GM12878 (cell line): ENCODE measurements at regions not wholly inside any gene's neighbourhood (a gene's known extent, or its start where the extent isn't known, plus 50 kb on each side); places are given as distances from the start of the nearest gene placed in this dataset.

Experiments used
- ATAC-seq: fragments of 200-7000 bp; cut with Tn5 transposase; 3 replicates; pipeline ENCODE4 v1.9.1; 2020; ENCODE audit warnings: mild to moderate bottlenecking, moderate library complexity
- BruUV-seq: library from RNA; stranded (reverse); fragments of 400-500 nt; replicated peaks from 2 replicates; lab custom pipeline; 2021; lab: Mats Ljungman, UMichigan
- CTCF ChIA-PET: fragments of 300-600 bp; sonication (Branson Sonifier 250); formaldehyde crosslinking; extraction: SDS; loops from one replicate; lab custom pipeline; 2021; ENCODE audit warnings: inconsistent platforms; lab: Yijun Ruan, JAX
- POLR2A ChIA-PET: fragments of 350-600 bp; formaldehyde crosslinking; extraction: SDS; loops from one replicate; lab custom pipeline; 2021; ENCODE audit warnings: inconsistent platforms; lab: Charles Lee
- RAD21 ChIA-PET: fragments of 300-600 bp; sonication (Branson Sonifier 250); formaldehyde crosslinking; loops from one replicate; lab custom pipeline; 2023; ENCODE audit warnings: antibody characterized with exemption; ENCODE audit not compliant: unreplicated experiment; lab: Charles Lee
- SMC1A ChIA-PET: fragments of 300-600 bp; sonication (Branson Sonifier 250); formaldehyde crosslinking; loops from one replicate; lab custom pipeline; 2023; ENCODE audit not compliant: unreplicated experiment, uncharacterized antibody; lab: Charles Lee
- DNase-seq: peaks from one replicate; pipeline ENCODE4 v3.0.0-alpha.2; 2011; ENCODE audit warnings: low read depth, low spot score
- FAIRE-seq: peaks from 3 replicates; lab custom pipeline; 2011; peaks lifted over from hg19 to GRCh38; lab: Jason Lieb, UNC
- H2AFZ ChIP-seq: 2 replicates; pipeline ENCODE4 v1.6.0; 2011; ENCODE audit warnings: low read depth, low read length, control low read depth; ENCODE audit not compliant: control insufficient read depth
- H3K27ac ChIP-seq: 2 replicates; pipeline ENCODE4 v1.5.1; 2011; ENCODE audit warnings: control low read depth; ENCODE audit not compliant: control insufficient read depth, insufficient read depth
- H3K27me3 ChIP-seq, 2 experiments: replicated peaks in 1 of 2; 2 replicates each; pipeline versions ENCODE4 v1.6.0 to v1.6.1; 2011; ENCODE audit warnings: low read length in 1 of 2; ENCODE audit not compliant: control insufficient read depth in 2 of 2, insufficient read depth in 2 of 2
- H3K36me3 ChIP-seq, 2 experiments: 2 replicates each; pipeline ENCODE4 v1.5.1; 2011; ENCODE audit warnings: low read length in 1 of 2; ENCODE audit not compliant: control insufficient read depth in 2 of 2, insufficient read depth in 2 of 2
- H3K4me1 ChIP-seq: 2 replicates; pipeline ENCODE4 v1.6.1; 2011; ENCODE audit warnings: mild to moderate bottlenecking, low read length, moderate library complexity, mixed read lengths; ENCODE audit not compliant: control insufficient read depth, insufficient read depth
- H3K4me2 ChIP-seq: 2 replicates; pipeline ENCODE4 v1.6.0; 2011; ENCODE audit warnings: control low read depth; ENCODE audit not compliant: control insufficient read depth, insufficient read depth
- H3K4me3 ChIP-seq: fragments of 200-600 bp; sonication (generic); 2 replicates; pipeline ENCODE4 v1.5.1; 2016
- H3K79me2 ChIP-seq: 2 replicates; pipeline ENCODE4 v1.6.0; 2011; ENCODE audit warnings: low read length; ENCODE audit not compliant: control insufficient read depth, insufficient read depth
- H3K9ac ChIP-seq: 2 replicates; pipeline ENCODE4 v1.8.0; 2011; ENCODE audit warnings: low read length, control low read depth, mixed read lengths; ENCODE audit not compliant: control insufficient read depth, insufficient read depth
- H3K9me3 ChIP-seq: replicated peaks from 3 replicates; pipeline ENCODE4 v1.5.1; 2011; ENCODE audit warnings: mild to moderate bottlenecking, low read length; ENCODE audit not compliant: control insufficient read depth, insufficient read depth
- H4K20me1 ChIP-seq: 2 replicates; pipeline ENCODE4 v1.6.0; 2011; ENCODE audit not compliant: control insufficient read depth, insufficient read depth
- ASH2L ChIP-seq: fragments of 300-600, 200-600 bp; sonication (generic); IDR thresholded peaks from 2 replicates; pipeline ENCODE4 v1.6.1; 2017; ENCODE audit warnings: low read depth, mild to moderate bottlenecking, borderline replicate concordance
- E4F1 ChIP-seq: fragments of 450-650 bp; IDR thresholded peaks from 2 replicates; pipeline ENCODE4 v1.6.1; 2018; ENCODE audit warnings: borderline replicate concordance, mild to moderate bottlenecking; ENCODE audit not compliant: partially characterized antibody
- HCFC1 ChIP-seq: fragments of 150-350 bp; IDR thresholded peaks from 2 replicates; pipeline ENCODE4 v1.6.1; 2014; ENCODE audit warnings: low read length
- HDGF ChIP-seq: fragments of 450-650 bp; IDR thresholded peaks from 2 replicates; pipeline ENCODE4 v1.6.1; 2016; ENCODE audit warnings: antibody characterized with exemption
- PAX5 ChIP-seq: IDR thresholded peaks from 2 replicates; pipeline ENCODE4 v1.6.1; 2011; ENCODE audit warnings: low read depth, low read length, borderline replicate concordance
- RAD21 ChIP-seq: IDR thresholded peaks from 2 replicates; pipeline ENCODE4 v1.6.1; 2011; ENCODE audit warnings: mild to moderate bottlenecking, low read depth, low read length, moderate library complexity; ENCODE audit not compliant: insufficient read depth
- WRNIP1 ChIP-seq: IDR thresholded peaks from 2 replicates; pipeline ENCODE4 v1.6.1; 2011; ENCODE audit warnings: low read depth, low read length, improper control_type of control experiment, borderline replicate concordance
- WGBS: methylation state at CpG from one replicate; pipeline ENCODE4 v1.1.6; 2016; ENCODE audit warnings: low lambda C conversion rate; ENCODE audit not compliant: insufficient replicate concordance, insufficient coverage; ENCODE audit errors: missing lambda C conversion rate; 5-methylcytosine and 5-hydroxymethylcytosine counted together
- in situ Hi-C: fragments of 300-500 bp; cut with MboI; formaldehyde crosslinking; loops from 9 replicates; pipeline ENCODE4 v1.14.3; 2018; ENCODE audit warnings: mixed read lengths
- intact Hi-C: fragments of 100-400 bp; cut with micrococcal nuclease; formaldehyde crosslinking; loops from one replicate; pipeline ENCODE4 v1.14.2; 2022; ENCODE audit not compliant: unreplicated experiment
- TF ChIP-seq, protein P1 (sequence below): fragments of 450-650 bp; conservative IDR thresholded peaks from 2 replicates; pipeline ENCODE4 v1.6.1; 2017; ENCODE audit warnings: mild to moderate bottlenecking, moderate library complexity
- TF ChIP-seq, protein P2 (sequence below): IDR thresholded peaks from 2 replicates; pipeline ENCODE4 v1.6.1; 2012; ENCODE audit warnings: improper control_type of control experiment, low read depth, low read length; ENCODE audit not compliant: insufficient replicate concordance
- TF ChIP-seq, protein P3 (sequence below): fragments of 450-650 bp; IDR thresholded peaks from 2 replicates; pipeline ENCODE4 v1.6.1; 2017; ENCODE audit warnings: mild to moderate bottlenecking

DNA sequence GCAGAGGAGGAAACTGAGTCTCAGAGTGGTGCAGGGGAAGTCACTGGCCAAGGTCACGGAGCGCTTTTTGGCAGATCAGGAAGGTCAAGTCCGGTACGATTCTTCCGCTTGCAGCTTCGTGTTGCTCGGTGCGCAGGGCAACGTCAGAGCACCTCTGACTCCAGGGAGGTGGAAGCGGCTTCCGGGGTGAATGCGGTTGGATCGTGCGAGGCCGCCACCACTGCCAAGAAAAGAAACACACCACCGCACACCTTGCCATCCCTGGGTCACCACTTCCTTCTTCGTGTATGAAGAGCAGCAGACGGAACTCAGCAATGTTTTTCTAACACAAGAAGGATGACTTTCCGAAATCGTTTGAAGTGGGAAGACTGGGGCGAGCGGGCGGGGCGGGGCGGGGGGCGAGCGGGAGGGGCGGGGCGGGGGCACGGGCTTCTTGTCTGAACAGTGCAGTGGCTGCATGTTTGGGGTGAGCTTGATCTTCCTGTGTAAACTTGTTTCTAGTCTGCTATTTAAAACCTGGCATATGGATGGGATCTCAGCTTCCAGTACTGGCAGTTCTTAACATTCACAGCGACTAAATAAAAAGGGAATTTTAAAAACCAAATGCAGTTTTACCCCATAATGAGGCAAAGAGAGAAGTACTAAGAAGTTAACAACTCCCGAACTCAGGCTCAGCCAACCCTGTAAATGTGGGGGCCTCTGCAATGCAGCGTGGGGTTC, 300.0 kb downstream of the RRAGC start:
- H3K4me2 ChIP-seq: peak overlapping the region; percentile 98
- WGBS: under 1% methylated on average over 33 of the region's 33 CpGs
- H3K27ac ChIP-seq: peak overlapping the region; percentile 87
- peak; percentile 91 for FAIRE-seq
- no peaks in the 10 kb centered on the region for H3K9me3 ChIP-seq
- H3K9ac ChIP-seq: peak overlapping the region; percentile 85
- in situ Hi-C loops: no loop called here
- DNase-seq: peak; percentile 84
- ChIA-PET CTCF (interaction anchor here (1.0 to 3.0 kb wide), 6 partner anchors 26 to 532 kb away, joined by 3 to 11 read pairs (median 3); no protein-coding TSS in a partner anchor), SMC1A (interaction anchor here (0.7 to 3.3 kb wide), 10 partner anchors 12 to 275 kb away, joined by 3 to 17 read pairs (median 5); no protein-coding TSS in a partner anchor), RAD21 (interaction anchor here (0.8 to 3.7 kb wide), 5 partner anchors 21 to 257 kb away, joined by 3 to 16 read pairs (median 3); no protein-coding TSS in a partner anchor), POLR2A (interaction anchor here (0.5 to 3.6 kb wide), 5 partner anchors 32 to 300 kb away, joined by 3 to 18 read pairs (median 7); partner anchors contain the start of gene RRAGC)
- intact Hi-C loops: loop anchor here (2.0 kb wide), 1 partner anchor 33 kb away; no protein-coding TSS in a partner anchor
- H4K20me1 ChIP-seq: no peaks in the 10 kb centered on the region
- H3K79me2 ChIP-seq: peaks cover 1% of the 10 kb centered on the region; the same call in 1 of the 2 replicates
- H3K36me3 ChIP-seq: no peaks in the 10 kb centered on the region
- peaks cover 48% of the 10 kb centered on the region for H3K4me1 ChIP-seq
- ATAC-seq: peak; percentile 84
- H3K27me3 ChIP-seq: no peaks in the 10 kb centered on the region
- peak overlapping the region; percentile 87 for H2AFZ ChIP-seq
- BruUV-seq: no TSS peak
- H3K4me3 ChIP-seq: peak overlapping the region; percentile 72
- TF ChIP-seq, protein P1, sequence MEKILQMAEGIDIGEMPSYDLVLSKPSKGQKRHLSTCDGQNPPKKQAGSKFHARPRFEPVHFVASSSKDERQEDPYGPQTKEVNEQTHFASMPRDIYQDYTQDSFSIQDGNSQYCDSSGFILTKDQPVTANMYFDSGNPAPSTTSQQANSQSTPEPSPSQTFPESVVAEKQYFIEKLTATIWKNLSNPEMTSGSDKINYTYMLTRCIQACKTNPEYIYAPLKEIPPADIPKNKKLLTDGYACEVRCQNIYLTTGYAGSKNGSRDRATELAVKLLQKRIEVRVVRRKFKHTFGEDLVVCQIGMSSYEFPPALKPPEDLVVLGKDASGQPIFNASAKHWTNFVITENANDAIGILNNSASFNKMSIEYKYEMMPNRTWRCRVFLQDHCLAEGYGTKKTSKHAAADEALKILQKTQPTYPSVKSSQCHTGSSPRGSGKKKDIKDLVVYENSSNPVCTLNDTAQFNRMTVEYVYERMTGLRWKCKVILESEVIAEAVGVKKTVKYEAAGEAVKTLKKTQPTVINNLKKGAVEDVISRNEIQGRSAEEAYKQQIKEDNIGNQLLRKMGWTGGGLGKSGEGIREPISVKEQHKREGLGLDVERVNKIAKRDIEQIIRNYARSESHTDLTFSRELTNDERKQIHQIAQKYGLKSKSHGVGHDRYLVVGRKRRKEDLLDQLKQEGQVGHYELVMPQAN: no peak
- TF ChIP-seq WRNIP1 (no peak), HCFC1 (no peak; the same call in 1 of the 2 replicates), E4F1 (peak; percentile 49), HDGF (peak; percentile 65; the same call in 1 of the 2 replicates), RAD21 (no peak), PAX5 (peak; percentile 86; the same call in 1 of the 2 replicates), ASH2L (no peak)
- TF ChIP-seq, protein P2, sequence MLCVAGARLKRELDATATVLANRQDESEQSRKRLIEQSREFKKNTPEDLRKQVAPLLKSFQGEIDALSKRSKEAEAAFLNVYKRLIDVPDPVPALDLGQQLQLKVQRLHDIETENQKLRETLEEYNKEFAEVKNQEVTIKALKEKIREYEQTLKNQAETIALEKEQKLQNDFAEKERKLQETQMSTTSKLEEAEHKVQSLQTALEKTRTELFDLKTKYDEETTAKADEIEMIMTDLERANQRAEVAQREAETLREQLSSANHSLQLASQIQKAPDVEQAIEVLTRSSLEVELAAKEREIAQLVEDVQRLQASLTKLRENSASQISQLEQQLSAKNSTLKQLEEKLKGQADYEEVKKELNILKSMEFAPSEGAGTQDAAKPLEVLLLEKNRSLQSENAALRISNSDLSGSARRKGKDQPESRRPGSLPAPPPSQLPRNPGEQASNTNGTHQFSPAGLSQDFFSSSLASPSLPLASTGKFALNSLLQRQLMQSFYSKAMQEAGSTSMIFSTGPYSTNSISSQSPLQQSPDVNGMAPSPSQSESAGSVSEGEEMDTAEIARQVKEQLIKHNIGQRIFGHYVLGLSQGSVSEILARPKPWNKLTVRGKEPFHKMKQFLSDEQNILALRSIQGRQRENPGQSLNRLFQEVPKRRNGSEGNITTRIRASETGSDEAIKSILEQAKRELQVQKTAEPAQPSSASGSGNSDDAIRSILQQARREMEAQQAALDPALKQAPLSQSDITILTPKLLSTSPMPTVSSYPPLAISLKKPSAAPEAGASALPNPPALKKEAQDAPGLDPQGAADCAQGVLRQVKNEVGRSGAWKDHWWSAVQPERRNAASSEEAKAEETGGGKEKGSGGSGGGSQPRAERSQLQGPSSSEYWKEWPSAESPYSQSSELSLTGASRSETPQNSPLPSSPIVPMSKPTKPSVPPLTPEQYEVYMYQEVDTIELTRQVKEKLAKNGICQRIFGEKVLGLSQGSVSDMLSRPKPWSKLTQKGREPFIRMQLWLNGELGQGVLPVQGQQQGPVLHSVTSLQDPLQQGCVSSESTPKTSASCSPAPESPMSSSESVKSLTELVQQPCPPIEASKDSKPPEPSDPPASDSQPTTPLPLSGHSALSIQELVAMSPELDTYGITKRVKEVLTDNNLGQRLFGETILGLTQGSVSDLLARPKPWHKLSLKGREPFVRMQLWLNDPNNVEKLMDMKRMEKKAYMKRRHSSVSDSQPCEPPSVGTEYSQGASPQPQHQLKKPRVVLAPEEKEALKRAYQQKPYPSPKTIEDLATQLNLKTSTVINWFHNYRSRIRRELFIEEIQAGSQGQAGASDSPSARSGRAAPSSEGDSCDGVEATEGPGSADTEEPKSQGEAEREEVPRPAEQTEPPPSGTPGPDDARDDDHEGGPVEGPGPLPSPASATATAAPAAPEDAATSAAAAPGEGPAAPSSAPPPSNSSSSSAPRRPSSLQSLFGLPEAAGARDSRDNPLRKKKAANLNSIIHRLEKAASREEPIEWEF: no peak
- TF ChIP-seq, protein P3, sequence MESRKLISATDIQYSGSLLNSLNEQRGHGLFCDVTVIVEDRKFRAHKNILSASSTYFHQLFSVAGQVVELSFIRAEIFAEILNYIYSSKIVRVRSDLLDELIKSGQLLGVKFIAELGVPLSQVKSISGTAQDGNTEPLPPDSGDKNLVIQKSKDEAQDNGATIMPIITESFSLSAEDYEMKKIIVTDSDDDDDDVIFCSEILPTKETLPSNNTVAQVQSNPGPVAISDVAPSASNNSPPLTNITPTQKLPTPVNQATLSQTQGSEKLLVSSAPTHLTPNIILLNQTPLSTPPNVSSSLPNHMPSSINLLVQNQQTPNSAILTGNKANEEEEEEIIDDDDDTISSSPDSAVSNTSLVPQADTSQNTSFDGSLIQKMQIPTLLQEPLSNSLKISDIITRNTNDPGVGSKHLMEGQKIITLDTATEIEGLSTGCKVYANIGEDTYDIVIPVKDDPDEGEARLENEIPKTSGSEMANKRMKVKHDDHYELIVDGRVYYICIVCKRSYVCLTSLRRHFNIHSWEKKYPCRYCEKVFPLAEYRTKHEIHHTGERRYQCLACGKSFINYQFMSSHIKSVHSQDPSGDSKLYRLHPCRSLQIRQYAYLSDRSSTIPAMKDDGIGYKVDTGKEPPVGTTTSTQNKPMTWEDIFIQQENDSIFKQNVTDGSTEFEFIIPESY: no peak
